Liver (tissue), 8 donors: ENCODE measurements at regions not wholly inside any gene's neighbourhood (a gene's known extent, or its start where the extent isn't known, plus 50 kb on each side); places are given as distances from the start of the nearest gene placed in this dataset.

Experiments
- DNase-seq: peaks from one replicate; pipeline ENCODE4 v3.0.0-alpha.2; 2017; ENCODE audit warnings: low spot score
- H3K27ac ChIP-seq, 2 donors: one replicate each; pipeline ENCODE4 v1.7.0; 2013; ENCODE audit warnings: inconsistent platforms in 2 of 2, low read length in 2 of 2, control low read depth in 1 of 2, low read depth in 1 of 2, mild to moderate bottlenecking in 1 of 2
- H3K27me3 ChIP-seq, 4 donors: one replicate each; pipeline versions ENCODE4 v1.6.1 to v1.7.0; 2013; ENCODE audit warnings: low read length in 3 of 4, inconsistent platforms in 1 of 4, mild to moderate bottlenecking in 1 of 4, moderate library complexity in 1 of 4; ENCODE audit not compliant: control insufficient read depth in 4 of 4, insufficient read depth in 4 of 4
- H3K36me3 ChIP-seq, 4 donors: one replicate each; pipeline versions ENCODE4 v1.6.1 to v1.7.0; 2013; ENCODE audit warnings: low read length in 3 of 4, mild to moderate bottlenecking in 3 of 4, low read depth in 1 of 4, moderate library complexity in 1 of 4; ENCODE audit not compliant: control insufficient read depth in 4 of 4, insufficient read depth in 3 of 4
- H3K4me1 ChIP-seq, 4 donors: one replicate each; pipeline versions ENCODE4 v1.6.1 to v1.7.0; 2013; ENCODE audit warnings: low read length in 3 of 4, mild to moderate bottlenecking in 3 of 4, moderate library complexity in 1 of 4; ENCODE audit not compliant: control insufficient read depth in 4 of 4, insufficient read depth in 4 of 4
- H3K4me3 ChIP-seq, 3 donors: one replicate each; pipeline versions ENCODE4 v1.6.1 to v1.7.0; 2013; ENCODE audit warnings: low read length in 3 of 3, control low read depth in 1 of 3, low read depth in 1 of 3, mild to moderate bottlenecking in 1 of 3
- H3K9ac ChIP-seq, 2 donors: one replicate each; pipeline ENCODE4 v1.7.0; 2013; ENCODE audit warnings: low read length in 2 of 2, mild to moderate bottlenecking in 2 of 2, moderate library complexity in 2 of 2, control low read depth in 1 of 2, low read depth in 1 of 2
- H3K9me3 ChIP-seq, 4 donors: one replicate each; pipeline versions ENCODE4 v1.6.1 to v1.7.0; 2013; ENCODE audit warnings: low read length in 3 of 4; ENCODE audit not compliant: control insufficient read depth in 4 of 4
- ATF3 ChIP-seq: IDR thresholded peaks from 2 replicates; pipeline ENCODE4 v1.6.1; 2016; ENCODE audit warnings: antibody characterized with exemption
- EGR1 ChIP-seq, 2 donors: IDR thresholded peaks; 2 replicates each; pipeline ENCODE4 v1.6.1; 2016 to 2018; ENCODE audit warnings: antibody characterized with exemption in 2 of 2, low read depth in 2 of 2
- FOXA1 ChIP-seq: IDR thresholded peaks from 2 replicates; pipeline ENCODE4 v1.6.1; 2016; ENCODE audit warnings: antibody characterized with exemption
- FOXA2 ChIP-seq: IDR thresholded peaks from 2 replicates; pipeline ENCODE4 v1.6.1; 2016; ENCODE audit warnings: antibody characterized with exemption
- GABPA ChIP-seq, 2 donors: IDR thresholded peaks in 1 of 2; conservative IDR thresholded peaks in 1 of 2; 2 replicates each; pipeline ENCODE4 v1.6.1; 2016; ENCODE audit warnings: antibody characterized with exemption in 2 of 2, mild to moderate bottlenecking in 1 of 2, moderate library complexity in 1 of 2
- HNF4A ChIP-seq, 2 donors: conservative IDR thresholded peaks; 2 replicates each; pipeline ENCODE4 v1.6.1; 2016; ENCODE audit warnings: antibody characterized with exemption in 2 of 2, mild to moderate bottlenecking in 2 of 2
- HNF4G ChIP-seq: IDR thresholded peaks from 2 replicates; pipeline ENCODE4 v1.6.1; 2016; ENCODE audit warnings: antibody characterized with exemption
- JUND ChIP-seq, 2 donors: IDR thresholded peaks; 2 replicates each; pipeline ENCODE4 v1.6.1; 2016; ENCODE audit warnings: antibody characterized with exemption in 2 of 2
- NR2F2 ChIP-seq: IDR thresholded peaks from 2 replicates; pipeline ENCODE4 v1.6.1; 2016; ENCODE audit warnings: antibody characterized with exemption
- RAD21 ChIP-seq, 2 donors: IDR thresholded peaks; 2 replicates each; pipeline ENCODE4 v1.6.1; 2016; ENCODE audit warnings: antibody characterized with exemption in 2 of 2, mild to moderate bottlenecking in 2 of 2
- RXRA ChIP-seq, 2 donors: IDR thresholded peaks; 2 replicates each; pipeline ENCODE4 v1.6.1; 2017 to 2018; ENCODE audit warnings: antibody characterized with exemption in 2 of 2, mild to moderate bottlenecking in 1 of 2
- SP1 ChIP-seq: IDR thresholded peaks from 2 replicates; pipeline ENCODE4 v1.6.1; 2018; ENCODE audit warnings: antibody characterized with exemption, mild to moderate bottlenecking
- TAF1 ChIP-seq: conservative IDR thresholded peaks from 2 replicates; pipeline ENCODE4 v1.6.1; 2016; ENCODE audit warnings: antibody characterized with exemption, mild to moderate bottlenecking
- YY1 ChIP-seq: IDR thresholded peaks from 2 replicates; pipeline ENCODE4 v1.6.1; 2016; ENCODE audit warnings: antibody characterized with exemption, mild to moderate bottlenecking
- WGBS: extraction: QIAGEN DNeasy Blood & Tissue Kit; methylation state at CpG from one replicate; pipeline ENCODE4 v1.1.7; 2013; 5-methylcytosine and 5-hydroxymethylcytosine counted together
- TF ChIP-seq, protein P1 (sequence below): IDR thresholded peaks from 2 replicates; pipeline ENCODE4 v1.6.1; 2016; ENCODE audit warnings: antibody characterized with exemption, mild to moderate bottlenecking
- TF ChIP-seq, protein P2 (sequence below): IDR thresholded peaks from 2 replicates; pipeline ENCODE4 v1.6.1; 2016; ENCODE audit warnings: antibody characterized with exemption
- TF ChIP-seq, protein P3 (sequence below): IDR thresholded peaks from 2 replicates; pipeline ENCODE4 v1.6.1; 2016; ENCODE audit warnings: antibody characterized with exemption
- TF ChIP-seq, protein P4 (sequence below): fragments of 150-350 bp; IDR thresholded peaks from 2 replicates; pipeline ENCODE4 v1.5.1; 2017; ENCODE audit warnings: improper control_type of control experiment, low read depth, low read length; ENCODE audit not compliant: missing input control
- donor health status: healthy.
- donor health status: healthy.
- donor health status: healthy.
- donor health status: healthy.
- donor health status: healthy.

GRCh38 chr7:18224138-18224537 lies 196.5 kb upstream of the PRPS1L1 start:
- DNase-seq, result no peak
- 82% methylated on average over 1 of the region's 1 CpG for WGBS
- Histone ChIP-seq H3K4me1 (no peaks in the 10 kb centered on the region), H3K9me3 (no peaks in the 10 kb centered on the region), H3K36me3 (no peaks in the 10 kb centered on the region), H3K27me3 (no peaks in the 10 kb centered on the region), H3K4me3 (no peak overlapping the region), H3K9ac (no peak overlapping the region), H3K27ac (no peak overlapping the region)
- TF ChIP-seq HNF4A (conservative IDR thresholded peaks at IDR 0.05), result no peak
- TF ChIP-seq FOXA2, result no peak
- no peak for TF ChIP-seq SP1
- no peak for TF ChIP-seq JUND (IDR thresholded peaks at IDR 0.05)
- no peak for TF ChIP-seq GABPA (IDR thresholded peaks at IDR 0.05 in 1 of 2, conservative IDR thresholded peaks at IDR 0.05 in 1 of 2)
- TF ChIP-seq, protein P1, sequence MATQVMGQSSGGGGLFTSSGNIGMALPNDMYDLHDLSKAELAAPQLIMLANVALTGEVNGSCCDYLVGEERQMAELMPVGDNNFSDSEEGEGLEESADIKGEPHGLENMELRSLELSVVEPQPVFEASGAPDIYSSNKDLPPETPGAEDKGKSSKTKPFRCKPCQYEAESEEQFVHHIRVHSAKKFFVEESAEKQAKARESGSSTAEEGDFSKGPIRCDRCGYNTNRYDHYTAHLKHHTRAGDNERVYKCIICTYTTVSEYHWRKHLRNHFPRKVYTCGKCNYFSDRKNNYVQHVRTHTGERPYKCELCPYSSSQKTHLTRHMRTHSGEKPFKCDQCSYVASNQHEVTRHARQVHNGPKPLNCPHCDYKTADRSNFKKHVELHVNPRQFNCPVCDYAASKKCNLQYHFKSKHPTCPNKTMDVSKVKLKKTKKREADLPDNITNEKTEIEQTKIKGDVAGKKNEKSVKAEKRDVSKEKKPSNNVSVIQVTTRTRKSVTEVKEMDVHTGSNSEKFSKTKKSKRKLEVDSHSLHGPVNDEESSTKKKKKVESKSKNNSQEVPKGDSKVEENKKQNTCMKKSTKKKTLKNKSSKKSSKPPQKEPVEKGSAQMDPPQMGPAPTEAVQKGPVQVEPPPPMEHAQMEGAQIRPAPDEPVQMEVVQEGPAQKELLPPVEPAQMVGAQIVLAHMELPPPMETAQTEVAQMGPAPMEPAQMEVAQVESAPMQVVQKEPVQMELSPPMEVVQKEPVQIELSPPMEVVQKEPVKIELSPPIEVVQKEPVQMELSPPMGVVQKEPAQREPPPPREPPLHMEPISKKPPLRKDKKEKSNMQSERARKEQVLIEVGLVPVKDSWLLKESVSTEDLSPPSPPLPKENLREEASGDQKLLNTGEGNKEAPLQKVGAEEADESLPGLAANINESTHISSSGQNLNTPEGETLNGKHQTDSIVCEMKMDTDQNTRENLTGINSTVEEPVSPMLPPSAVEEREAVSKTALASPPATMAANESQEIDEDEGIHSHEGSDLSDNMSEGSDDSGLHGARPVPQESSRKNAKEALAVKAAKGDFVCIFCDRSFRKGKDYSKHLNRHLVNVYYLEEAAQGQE, result no peak
- no peak for TF ChIP-seq FOXA1
- no peak for TF ChIP-seq YY1
- TF ChIP-seq NR2F2, result no peak
- TF ChIP-seq, protein P2, sequence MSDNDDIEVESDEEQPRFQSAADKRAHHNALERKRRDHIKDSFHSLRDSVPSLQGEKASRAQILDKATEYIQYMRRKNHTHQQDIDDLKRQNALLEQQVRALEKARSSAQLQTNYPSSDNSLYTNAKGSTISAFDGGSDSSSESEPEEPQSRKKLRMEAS, result no peak
- TF ChIP-seq TAF1, result no peak
- no peak for TF ChIP-seq EGR1 (IDR thresholded peaks at IDR 0.05; ENCODE audit: low read depth in 2 of 2)
- TF ChIP-seq, protein P3, sequence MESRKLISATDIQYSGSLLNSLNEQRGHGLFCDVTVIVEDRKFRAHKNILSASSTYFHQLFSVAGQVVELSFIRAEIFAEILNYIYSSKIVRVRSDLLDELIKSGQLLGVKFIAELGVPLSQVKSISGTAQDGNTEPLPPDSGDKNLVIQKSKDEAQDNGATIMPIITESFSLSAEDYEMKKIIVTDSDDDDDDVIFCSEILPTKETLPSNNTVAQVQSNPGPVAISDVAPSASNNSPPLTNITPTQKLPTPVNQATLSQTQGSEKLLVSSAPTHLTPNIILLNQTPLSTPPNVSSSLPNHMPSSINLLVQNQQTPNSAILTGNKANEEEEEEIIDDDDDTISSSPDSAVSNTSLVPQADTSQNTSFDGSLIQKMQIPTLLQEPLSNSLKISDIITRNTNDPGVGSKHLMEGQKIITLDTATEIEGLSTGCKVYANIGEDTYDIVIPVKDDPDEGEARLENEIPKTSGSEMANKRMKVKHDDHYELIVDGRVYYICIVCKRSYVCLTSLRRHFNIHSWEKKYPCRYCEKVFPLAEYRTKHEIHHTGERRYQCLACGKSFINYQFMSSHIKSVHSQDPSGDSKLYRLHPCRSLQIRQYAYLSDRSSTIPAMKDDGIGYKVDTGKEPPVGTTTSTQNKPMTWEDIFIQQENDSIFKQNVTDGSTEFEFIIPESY, result no peak
- TF ChIP-seq HNF4G, result no peak
- no peak for TF ChIP-seq RAD21 (IDR thresholded peaks at IDR 0.05)
- no peak for TF ChIP-seq ATF3
- TF ChIP-seq, protein P4, sequence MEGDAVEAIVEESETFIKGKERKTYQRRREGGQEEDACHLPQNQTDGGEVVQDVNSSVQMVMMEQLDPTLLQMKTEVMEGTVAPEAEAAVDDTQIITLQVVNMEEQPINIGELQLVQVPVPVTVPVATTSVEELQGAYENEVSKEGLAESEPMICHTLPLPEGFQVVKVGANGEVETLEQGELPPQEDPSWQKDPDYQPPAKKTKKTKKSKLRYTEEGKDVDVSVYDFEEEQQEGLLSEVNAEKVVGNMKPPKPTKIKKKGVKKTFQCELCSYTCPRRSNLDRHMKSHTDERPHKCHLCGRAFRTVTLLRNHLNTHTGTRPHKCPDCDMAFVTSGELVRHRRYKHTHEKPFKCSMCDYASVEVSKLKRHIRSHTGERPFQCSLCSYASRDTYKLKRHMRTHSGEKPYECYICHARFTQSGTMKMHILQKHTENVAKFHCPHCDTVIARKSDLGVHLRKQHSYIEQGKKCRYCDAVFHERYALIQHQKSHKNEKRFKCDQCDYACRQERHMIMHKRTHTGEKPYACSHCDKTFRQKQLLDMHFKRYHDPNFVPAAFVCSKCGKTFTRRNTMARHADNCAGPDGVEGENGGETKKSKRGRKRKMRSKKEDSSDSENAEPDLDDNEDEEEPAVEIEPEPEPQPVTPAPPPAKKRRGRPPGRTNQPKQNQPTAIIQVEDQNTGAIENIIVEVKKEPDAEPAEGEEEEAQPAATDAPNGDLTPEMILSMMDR, result no peak
- TF ChIP-seq RXRA (IDR thresholded peaks at IDR 0.05), result no peak

DNA sequence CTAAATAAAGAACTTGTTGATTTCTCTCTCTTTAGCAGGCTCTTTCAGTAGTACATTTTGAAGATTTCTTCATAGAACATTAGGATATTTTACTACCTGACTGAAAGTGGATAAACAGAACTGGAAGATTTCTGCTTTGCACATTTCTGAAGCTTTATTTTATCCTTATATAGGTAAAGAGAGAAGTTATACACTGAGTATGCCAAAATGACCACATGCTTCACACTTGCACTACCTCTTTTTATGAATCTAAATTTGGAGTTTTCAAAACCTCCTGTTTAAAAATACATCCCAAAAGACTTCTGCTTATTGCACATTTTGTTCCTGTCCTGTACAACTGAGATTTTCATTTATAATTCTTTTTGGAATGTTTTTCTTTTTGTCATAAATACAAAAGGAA lies 197.4 kb upstream of the PRPS1L1 start:
- DNase-seq, result no peak
- no peak for TF ChIP-seq HNF4A (conservative IDR thresholded peaks at IDR 0.05)
- no peaks in the 10 kb centered on the region for H3K27me3 ChIP-seq
- no peak overlapping the region for H3K9ac ChIP-seq
- H3K27ac ChIP-seq, result no peak overlapping the region
- no peaks in the 10 kb centered on the region for H3K4me1 ChIP-seq
- no peaks in the 10 kb centered on the region for H3K36me3 ChIP-seq
- H3K4me3 ChIP-seq, result no peak overlapping the region
- H3K9me3 ChIP-seq, result no peaks in the 10 kb centered on the region
